ENCODE measurements at regions not wholly inside any gene's neighbourhood (a gene's known extent, or its start where the extent isn't known, plus 50 kb on each side); places are given as distances from the start of the nearest gene placed in this dataset.

- no peak overlapping the region for H3K4me3 Mint-ChIP-seq
Measured at GRCh38 chr20:57094991-57095390, 171.4 kb downstream of the BMP7 start.

GRCh38 chr20:57095426-57095825 lies 171.0 kb downstream of the BMP7 start:
- Histone ChIP-seq H3K27ac (no peak overlapping the region), H3K36me3 (no peaks in the 10 kb centered on the region), H3K9ac (no peak overlapping the region), H3K4me3 (no peak overlapping the region), H3K9me3 (ENCODE audit: low read depth) (no peaks in the 10 kb centered on the region), H2AFZ (replicated peaks) (no peak overlapping the region), H4K20me1 (ENCODE audit: low read depth) (no peaks in the 10 kb centered on the region), H3K27me3 (peaks cover 53% of the 10 kb centered on the region), H3K4me1 (peaks cover 10% of the 10 kb centered on the region), H3K4me2 (no peak overlapping the region), H3K79me2 (ENCODE audit: low read depth) (no peaks in the 10 kb centered on the region), H3F3A (ENCODE audit: low read depth) (peaks cover 8% of the 10 kb centered on the region)
- Mint-ChIP-seq H3K4me1 (peaks cover 19% of the 10 kb centered on the region), H3K36me3 (no peaks in the 10 kb centered on the region), H3K27me3 (ENCODE audit: insufficient read depth, low read depth) (peaks cover 17% of the 10 kb centered on the region), H3K27ac (no peak overlapping the region), H3K9me3 (peaks cover 2% of the 10 kb centered on the region), H3K4me3 (no peak overlapping the region)
- no peak for DNase-seq (ENCODE audit: low spot score)
- TF ChIP-seq CTCF (IDR thresholded peaks at IDR 0.05) (no peak), EZH2 (IDR thresholded peaks at IDR 0.05) (no peak)

More at GRCh38 chr20:57094991-57095390, 171.4 kb downstream of the BMP7 start:
- Histone ChIP-seq H3K36me3 (no peaks in the 10 kb centered on the region), H3K79me2 (ENCODE audit: low read depth) (no peaks in the 10 kb centered on the region), H2AFZ (replicated peaks) (no peak overlapping the region), H3K9ac (no peak overlapping the region), H3K4me1 (peaks cover 10% of the 10 kb centered on the region), H3K4me2 (no peak overlapping the region), H3K27me3 (peaks cover 49% of the 10 kb centered on the region), H3F3A (ENCODE audit: low read depth) (peaks cover 8% of the 10 kb centered on the region), H3K27ac (no peak overlapping the region), H3K4me3 (no peak overlapping the region), H4K20me1 (ENCODE audit: low read depth) (no peaks in the 10 kb centered on the region), H3K9me3 (ENCODE audit: low read depth) (no peaks in the 10 kb centered on the region)
- Mint-ChIP-seq H3K27me3 (ENCODE audit: insufficient read depth, low read depth) (peaks cover 18% of the 10 kb centered on the region), H3K4me1 (peaks cover 22% of the 10 kb centered on the region), H3K36me3 (no peaks in the 10 kb centered on the region), H3K27ac (no peak overlapping the region), H3K9me3 (no peaks in the 10 kb centered on the region)
- DNase-seq (ENCODE audit: low spot score): no peak
- TF ChIP-seq EZH2 (IDR thresholded peaks at IDR 0.05): no peak
- TF ChIP-seq EZH2phosphoT487 (IDR thresholded peaks at IDR 0.05): no peak
- TF ChIP-seq CTCF (IDR thresholded peaks at IDR 0.05): no peak

GRCh38 chr20:57097245-57097915 lies 169.1 kb downstream of the BMP7 start:
- H3K4me2 ChIP-seq: peak overlapping the region; percentile 36
- peaks cover 45% of the 10 kb centered on the region for H3K27me3 ChIP-seq

More at GRCh38 chr20:57097245-57097915, 169.1 kb downstream of the BMP7 start:
- Histone ChIP-seq H3K36me3 (no peaks in the 10 kb centered on the region), H4K20me1 (ENCODE audit: low read depth) (no peaks in the 10 kb centered on the region), H3K9ac (no peak overlapping the region), H3K79me2 (ENCODE audit: low read depth) (no peaks in the 10 kb centered on the region), H3K9me3 (ENCODE audit: low read depth) (no peaks in the 10 kb centered on the region), H2AFZ (replicated peaks) (no peak overlapping the region), H3K4me3 (no peak overlapping the region), H3K4me1 (peaks cover 10% of the 10 kb centered on the region), H3K27ac (no peak overlapping the region), H3F3A (ENCODE audit: low read depth) (peaks cover 8% of the 10 kb centered on the region)
- TF ChIP-seq EZH2phosphoT487 (IDR thresholded peaks at IDR 0.05): peak; percentile 86
- TF ChIP-seq CTCF (IDR thresholded peaks at IDR 0.05): no peak
- H3K27me3 Mint-ChIP-seq (ENCODE audit: insufficient read depth, low read depth): peaks cover 21% of the 10 kb centered on the region
- peaks cover 11% of the 10 kb centered on the region for H3K4me1 Mint-ChIP-seq
- DNase-seq (ENCODE audit: low spot score): peak; percentile 69
- H3K36me3 Mint-ChIP-seq: no peaks in the 10 kb centered on the region
- peaks cover 8% of the 10 kb centered on the region for H3K9me3 Mint-ChIP-seq
- no peak overlapping the region for H3K27ac Mint-ChIP-seq
- H3K4me3 Mint-ChIP-seq: no peak overlapping the region
